Suprapubic skin (tissue), 4 donors: ENCODE measurements at regions not wholly inside any gene's neighbourhood (a gene's known extent, or its start where the extent isn't known, plus 50 kb on each side); places are given as distances from the start of the nearest gene placed in this dataset.

ENCODE experiments used
- DNase-seq, 2 donors: peaks; one replicate each; pipeline ENCODE4 v3.0.0-alpha.2; 2019; ENCODE audit warnings: low spot score in 2 of 2
- H3K27ac ChIP-seq: fragments of 200-600 bp; sonication (generic); one replicate; pipeline ENCODE4 v1.5.1; 2019
- H3K27me3 ChIP-seq: fragments of 200-600 bp; sonication (generic); one replicate; pipeline ENCODE4 v1.5.1; 2019
- H3K36me3 ChIP-seq: fragments of 200-600 bp; sonication (generic); one replicate; pipeline ENCODE4 v1.5.1; 2019
- H3K4me1 ChIP-seq: fragments of 200-600 bp; sonication (generic); one replicate; pipeline ENCODE4 v1.5.1; 2019
- H3K4me3 ChIP-seq: fragments of 200-600 bp; sonication (generic); one replicate; pipeline ENCODE4 v1.5.1; 2019; ENCODE audit warnings: mild to moderate bottlenecking
- H3K9me3 ChIP-seq: fragments of 200-600 bp; sonication (generic); one replicate; pipeline ENCODE4 v1.5.1; 2019
- CTCF ChIP-seq, 2 donors: fragments of 200-600 bp in 1 of 2; fragments of 450-650 bp in 1 of 2; sonication (generic) in 1 of 2; IDR thresholded peaks; one replicate each; pipeline ENCODE4 v1.5.1; 2016 to 2019; ENCODE audit warnings: antibody characterized with exemption in 2 of 2, mild to moderate bottlenecking in 1 of 2, moderate library complexity in 1 of 2
- EP300 ChIP-seq: sonication (generic); formaldehyde crosslinking; IDR thresholded peaks from one replicate; pipeline ENCODE4 v1.6.1; 2017; ENCODE audit warnings: antibody characterized with exemption
- POLR2A ChIP-seq, 2 donors: fragments of 450-650 bp; IDR thresholded peaks; one replicate each; pipeline ENCODE4 v1.6.1; 2017; ENCODE audit warnings: antibody characterized with exemption in 2 of 2, mild to moderate bottlenecking in 2 of 2, moderate library complexity in 2 of 2
- POLR2AphosphoS5 ChIP-seq, 3 donors: sonication (generic); formaldehyde crosslinking; IDR thresholded peaks; one replicate each; pipeline ENCODE4 v1.6.1; 2017; ENCODE audit warnings: antibody characterized with exemption in 3 of 3
- WGBS: methylation state at CpG from one replicate; pipeline ENCODE4 v1.1.5; 2018; 5-methylcytosine and 5-hydroxymethylcytosine counted together

GRCh38 chr5:84606784-84607183 lies 222.1 kb upstream of the EDIL3 start:
- Histone ChIP-seq H3K4me1 (no peaks in the 10 kb centered on the region), H3K9me3 (no peaks in the 10 kb centered on the region), H3K36me3 (no peaks in the 10 kb centered on the region), H3K27ac (no peak overlapping the region), H3K27me3 (no peaks in the 10 kb centered on the region), H3K4me3 (no peak overlapping the region)
- DNase-seq = no peak
- TF ChIP-seq CTCF (IDR thresholded peaks at IDR 0.05) (no peak), POLR2A (IDR thresholded peaks at IDR 0.05) (no peak), EP300 (no peak), POLR2AphosphoS5 (IDR thresholded peaks at IDR 0.05) (no peak)
- WGBS = 83% methylated on average over 5 of the region's 5 CpGs

GRCh38 chr5:84605241-84605640 lies 220.6 kb upstream of the EDIL3 start:
- H3K4me3 ChIP-seq = no peak overlapping the region
- H3K36me3 ChIP-seq = no peaks in the 10 kb centered on the region
- H3K9me3 ChIP-seq = no peaks in the 10 kb centered on the region
- no peaks in the 10 kb centered on the region for H3K4me1 ChIP-seq
- no peaks in the 10 kb centered on the region for H3K27me3 ChIP-seq
- TF ChIP-seq CTCF (IDR thresholded peaks at IDR 0.05) (no peak), EP300 (no peak), POLR2A (IDR thresholded peaks at IDR 0.05) (no peak)
- no peak overlapping the region for H3K27ac ChIP-seq
- WGBS = 75% methylated on average over 3 of the region's 3 CpGs
- no peak for DNase-seq

GRCh38 chr5:84603568-84604185 lies 219.0 kb upstream of the EDIL3 start:
- WGBS = 48% methylated on average over 3 of the region's 3 CpGs
- no peak for TF ChIP-seq POLR2AphosphoS5 (IDR thresholded peaks at IDR 0.05)
- no peak for TF ChIP-seq POLR2A (IDR thresholded peaks at IDR 0.05)
- no peak for TF ChIP-seq CTCF (IDR thresholded peaks at IDR 0.05)
- no peak for TF ChIP-seq EP300
- no peak overlapping the region for H3K27ac ChIP-seq
- no peaks in the 10 kb centered on the region for H3K4me1 ChIP-seq
- no peak for DNase-seq
- no peaks in the 10 kb centered on the region for H3K9me3 ChIP-seq
- no peaks in the 10 kb centered on the region for H3K27me3 ChIP-seq
- H3K4me3 ChIP-seq = no peak overlapping the region
- no peaks in the 10 kb centered on the region for H3K36me3 ChIP-seq

GRCh38 chr5:84602371-84602771 lies 217.7 kb upstream of the EDIL3 start:
- no peaks in the 10 kb centered on the region for H3K27me3 ChIP-seq
- TF ChIP-seq EP300 = no peak
- no peak for TF ChIP-seq CTCF (IDR thresholded peaks at IDR 0.05)
- TF ChIP-seq POLR2AphosphoS5 (IDR thresholded peaks at IDR 0.05) = no peak
- TF ChIP-seq POLR2A (IDR thresholded peaks at IDR 0.05) = no peak
- 57% methylated on average over 1 of the region's 1 CpG for WGBS

GRCh38 chr5:84599964-84600363 lies 215.3 kb upstream of the EDIL3 start:
- H3K4me3 ChIP-seq = no peak overlapping the region
- H3K4me1 ChIP-seq = no peaks in the 10 kb centered on the region
- no peak for DNase-seq
- H3K36me3 ChIP-seq = no peaks in the 10 kb centered on the region
- H3K9me3 ChIP-seq = no peaks in the 10 kb centered on the region
- no peak for TF ChIP-seq POLR2AphosphoS5 (IDR thresholded peaks at IDR 0.05)
- TF ChIP-seq CTCF (IDR thresholded peaks at IDR 0.05) = no peak
- TF ChIP-seq EP300 = no peak
- TF ChIP-seq POLR2A (IDR thresholded peaks at IDR 0.05) = no peak
- no peak overlapping the region for H3K27ac ChIP-seq
- WGBS = 81% methylated on average over 3 of the region's 3 CpGs
- H3K27me3 ChIP-seq = no peaks in the 10 kb centered on the region

More at GRCh38 chr5:84602371-84602771, 217.7 kb upstream of the EDIL3 start:
- H3K36me3 ChIP-seq = no peaks in the 10 kb centered on the region
- no peaks in the 10 kb centered on the region for H3K4me1 ChIP-seq
- H3K9me3 ChIP-seq = no peaks in the 10 kb centered on the region
- no peak for DNase-seq
- no peak overlapping the region for H3K4me3 ChIP-seq
- H3K27ac ChIP-seq = no peak overlapping the region
